Spleen (tissue), 11 donors: ENCODE measurements at regions not wholly inside any gene's neighbourhood (a gene's known extent, or its start where the extent isn't known, plus 50 kb on each side); places are given as distances from the start of the nearest gene placed in this dataset.

Experiments
- DNase-seq: peaks from one replicate; pipeline ENCODE4 v3.0.0-alpha.2; 2020
- H3K27ac ChIP-seq, 8 donors: fragments of 200-600 bp; sonication (generic) in 7 of 8; 1 replicate in 4 of 8; 2 replicates in 4 of 8; pipeline versions ENCODE4 v1.5.0 to v1.8.0; 2016 to 2021; ENCODE audit warnings: inconsistent platforms in 4 of 8, mild to moderate bottlenecking in 4 of 8, moderate library complexity in 1 of 8
- H3K27me3 ChIP-seq, 7 donors: fragments of 200-600 bp; sonication (generic) in 6 of 7; replicated peaks in 1 of 7; 1 replicate in 4 of 7; 2 replicates in 3 of 7; pipeline versions ENCODE4 v1.5.0 to v1.8.0; 2016 to 2021; ENCODE audit warnings: inconsistent platforms in 3 of 7, mild to moderate bottlenecking in 1 of 7
- H3K36me3 ChIP-seq, 6 donors: fragments of 200-600 bp; sonication (generic) in 5 of 6; 1 replicate in 4 of 6; 2 replicates in 2 of 6; pipeline versions ENCODE4 v1.5.0 to v1.8.0; 2016 to 2021; ENCODE audit warnings: inconsistent platforms in 2 of 6
- H3K4me1 ChIP-seq, 6 donors: fragments of 200-600 bp; sonication (generic) in 5 of 6; 1 replicate in 3 of 6; 2 replicates in 3 of 6; pipeline versions ENCODE4 v1.5.0 to v1.8.0; 2016 to 2021; ENCODE audit warnings: inconsistent platforms in 3 of 6
- H3K4me3 ChIP-seq, 8 donors: fragments of 200-600 bp; sonication (generic) in 7 of 8; 1 replicate in 4 of 8; 2 replicates in 4 of 8; pipeline versions ENCODE4 v1.5.0 to v1.8.0; 2016 to 2021; ENCODE audit warnings: inconsistent platforms in 4 of 8, mild to moderate bottlenecking in 4 of 8, moderate library complexity in 2 of 8
- H3K9me3 ChIP-seq, 8 donors: fragments of 200-600 bp; sonication (generic) in 7 of 8; 1 replicate in 4 of 8; 2 replicates in 4 of 8; pipeline versions ENCODE4 v1.5.0 to v1.8.0; 2016 to 2021; ENCODE audit warnings: inconsistent platforms in 4 of 8
- CTCF ChIP-seq, 11 experiments: fragments of 200-600 bp in 7 of 11; fragments of 450-650 bp in 4 of 11; sonication (generic) in 4 of 11; IDR thresholded peaks in 8 of 11; conservative IDR thresholded peaks in 3 of 11; 1 replicate in 7 of 11; 2 replicates in 4 of 11; pipeline versions ENCODE4 v1.4.0 to v1.8.0; 2016 to 2021; ENCODE audit warnings: antibody characterized with exemption in 11 of 11, inconsistent platforms in 4 of 11, mild to moderate bottlenecking in 1 of 11
- POLR2A ChIP-seq, 3 donors: fragments of 450-650 bp; IDR thresholded peaks; one replicate each; pipeline ENCODE4 v1.5.1; 2017; ENCODE audit warnings: antibody characterized with exemption in 3 of 3, mild to moderate bottlenecking in 1 of 3
- POLR2AphosphoS5 ChIP-seq, 3 donors: sonication (generic); formaldehyde crosslinking; IDR thresholded peaks; one replicate each; pipeline ENCODE4 v1.5.1; 2017; ENCODE audit warnings: antibody characterized with exemption in 3 of 3
- WGBS, 5 donors: extraction: QIAGEN DNeasy Blood & Tissue Kit in 3 of 5; methylation state at CpG; one replicate each; pipeline versions ENCODE4 v1.1.5 to v1.1.7; 2013 to 2018; 5-methylcytosine and 5-hydroxymethylcytosine counted together
- intact Hi-C: fragments of 100-400 bp; cut with DNase I; formaldehyde crosslinking; loops from one replicate; pipeline ENCODE4 v1.15.0; 2023; ENCODE audit warnings: low total_unique reads
- donor health status: healthy with polysubstance abuse.
- donor health status: DM: no; HTN: no; CAD: no; lungs with moderate emphysema.
- donor health status: DM: no; HTN: no; CAD: no.
- donor health status: Bipolar disorder and iron deficiency.
- donor health status: healthy.
- donor health status: DM: no; HTN: no; CAD: no.
- donor health status: DM: yes; HTN: yes; CAD: no.

DNA sequence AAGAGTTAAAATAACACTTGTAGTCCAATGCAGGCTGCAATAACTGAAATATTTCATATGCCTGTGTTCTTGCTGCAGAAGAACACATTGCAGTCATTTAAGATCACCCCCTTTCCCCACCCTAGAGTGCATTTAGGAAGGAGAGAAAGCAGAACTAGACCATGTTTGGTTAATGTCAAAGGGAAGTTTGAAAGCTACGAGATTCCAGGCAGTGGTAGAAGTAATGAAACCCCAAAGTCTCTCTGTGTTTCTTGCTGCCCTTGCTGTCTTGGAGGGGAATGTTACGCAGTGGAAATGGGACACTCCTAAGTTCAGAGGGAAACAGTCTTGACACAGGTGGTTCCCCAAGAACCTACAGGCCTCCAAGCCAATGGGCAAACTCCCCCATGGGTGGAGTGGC lies 242.9 kb downstream of the PTEN start:
- no peaks in the 10 kb centered on the region for H3K36me3 ChIP-seq
- peak overlapping the region in 7 of 8 donors; percentile 65 to 89 (median 82) for H3K27ac ChIP-seq
- H3K4me1 ChIP-seq, result peaks cover 12 to 73% (median 48%) of the 10 kb centered on the region in 6 donors
- no peaks in the 10 kb centered on the region for H3K27me3 ChIP-seq
- TF ChIP-seq POLR2AphosphoS5 (IDR thresholded peaks at IDR 0.05) (no peak), CTCF (IDR thresholded peaks at IDR 0.05 in 8 of 11, conservative IDR thresholded peaks at IDR 0.05 in 3 of 11) (no peak), POLR2A (IDR thresholded peaks at IDR 0.05) (no peak)
- H3K4me3 ChIP-seq, result peak overlapping the region in 1 of 8 donors; percentile 24
- H3K9me3 ChIP-seq, result no peaks in the 10 kb centered on the region
- no peak for DNase-seq
- intact Hi-C loops, result no loop called here
- 43 to 66% (median 55%) methylated on average over 2 of the region's 2 CpGs for WGBS, 5 donors

DNA sequence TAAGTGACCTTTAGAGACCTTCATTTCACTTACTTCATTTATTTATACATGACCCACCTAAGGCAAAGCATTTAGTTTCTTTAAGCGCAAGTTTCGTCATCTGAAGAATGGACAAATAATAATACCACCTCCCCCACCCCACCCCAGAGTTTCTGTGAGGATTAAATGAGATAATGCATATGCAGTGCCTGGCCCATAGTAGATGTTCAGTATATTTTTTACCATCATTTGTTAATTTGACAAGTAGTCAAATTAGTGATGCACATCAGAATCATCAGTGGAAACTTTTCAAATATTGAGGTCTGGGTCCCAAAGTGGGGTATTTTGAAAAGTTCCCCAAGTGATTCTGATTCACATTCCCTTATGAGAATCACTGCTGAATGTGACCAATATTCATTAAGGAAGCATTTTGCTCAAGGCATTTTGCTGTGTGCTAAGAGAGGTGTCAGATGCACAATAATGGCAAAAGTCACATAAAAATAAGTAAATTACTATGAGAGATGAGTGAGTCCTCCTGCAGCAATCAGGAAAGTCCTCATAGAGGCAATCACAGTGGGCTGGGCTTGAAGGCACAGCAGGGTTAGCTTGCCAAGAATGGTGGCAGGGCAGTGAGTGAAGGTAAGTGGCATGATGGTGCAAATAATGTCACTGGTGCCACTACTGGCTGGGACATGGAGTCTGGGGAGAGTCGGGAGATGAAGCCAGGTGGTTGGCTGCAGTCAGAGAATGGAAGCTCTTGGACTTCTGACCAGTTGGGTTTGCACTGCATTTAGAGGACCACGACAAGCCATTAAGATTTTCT lies 244.1 kb downstream of the PTEN start:
- TF ChIP-seq CTCF (IDR thresholded peaks at IDR 0.05 in 8 of 11, conservative IDR thresholded peaks at IDR 0.05 in 3 of 11) (no peak), POLR2AphosphoS5 (IDR thresholded peaks at IDR 0.05) (no peak), POLR2A (IDR thresholded peaks at IDR 0.05) (no peak)
- intact Hi-C loops, result no loop called here
- no peaks in the 10 kb centered on the region for H3K36me3 ChIP-seq
- H3K27me3 ChIP-seq, result no peaks in the 10 kb centered on the region
- no peak for DNase-seq
- WGBS, 5 donors, result 76 to 86% (median 79%) methylated on average over 4 of the region's 4 CpGs
- peak overlapping the region; percentile 10 to 89 (median 81) for H3K27ac ChIP-seq
- H3K9me3 ChIP-seq, result no peaks in the 10 kb centered on the region
- peaks cover 15 to 83% (median 52%) of the 10 kb centered on the region in 6 donors for H3K4me1 ChIP-seq
- H3K4me3 ChIP-seq, result peak overlapping the region in 1 of 8 donors; percentile 40

GRCh38 chr10:88108115-88108610 lies 244.7 kb downstream of the PTEN start:
- no peaks in the 10 kb centered on the region for H3K27me3 ChIP-seq
- H3K27ac ChIP-seq, result peak overlapping the region; percentile 10 to 89 (median 77)
- intact Hi-C loops, result no loop called here
- H3K36me3 ChIP-seq, result no peaks in the 10 kb centered on the region
- no peaks in the 10 kb centered on the region for H3K9me3 ChIP-seq
- H3K4me1 ChIP-seq, result peaks cover 15 to 90% (median 57%) of the 10 kb centered on the region in 6 donors
- 33 to 46% (median 35%) methylated on average over 2 of the region's 2 CpGs for WGBS, 5 donors
- peak overlapping the region in 1 of 8 donors; percentile 40 for H3K4me3 ChIP-seq
- peak in 6 of 11 experiments; percentile 34 to 56 (median 47) for TF ChIP-seq CTCF (IDR thresholded peaks at IDR 0.05 in 8 of 11, conservative IDR thresholded peaks at IDR 0.05 in 3 of 11)
- no peak for TF ChIP-seq POLR2A (IDR thresholded peaks at IDR 0.05)
- peak in 1 of 3 donors; percentile 62 for TF ChIP-seq POLR2AphosphoS5 (IDR thresholded peaks at IDR 0.05)
- DNase-seq, result no peak

DNA sequence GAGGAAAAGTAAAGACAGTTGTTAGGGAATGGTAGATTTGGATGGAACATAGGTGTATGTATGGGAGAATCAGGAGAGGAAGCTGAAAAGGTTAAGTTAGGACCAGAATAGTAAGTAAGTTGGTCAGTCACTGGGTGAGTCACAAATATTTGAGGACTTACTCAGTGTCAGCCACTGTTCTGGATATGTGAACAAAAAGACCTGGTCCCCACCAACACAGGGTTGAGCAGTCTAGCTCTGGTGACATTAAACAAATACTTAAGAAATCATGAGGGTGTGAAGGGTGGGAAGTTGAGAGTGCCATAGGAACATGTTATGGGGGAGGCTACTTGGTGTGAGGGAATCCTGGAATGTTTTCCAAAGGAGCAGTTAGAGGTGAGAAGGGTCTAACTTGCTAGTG lies 246.9 kb downstream of the PTEN start:
- Histone ChIP-seq H3K36me3 (no peaks in the 10 kb centered on the region), H3K4me3 (no peak overlapping the region), H3K27ac (peak overlapping the region in 3 of 8 donors; percentile 38 to 77 (median 55)), H3K9me3 (no peaks in the 10 kb centered on the region), H3K27me3 (no peaks in the 10 kb centered on the region), H3K4me1 (peaks cover 23 to 92% (median 68%) of the 10 kb centered on the region in 6 donors)
- TF ChIP-seq POLR2A (IDR thresholded peaks at IDR 0.05), result no peak
- TF ChIP-seq POLR2AphosphoS5 (IDR thresholded peaks at IDR 0.05), result no peak
- no peak for DNase-seq
- intact Hi-C loops, result loop anchor here (5.0 kb wide), 1 partner anchor 248 kb away; the partner anchor contains the start of genes KLLN and PTEN
